GM12875 (cell line): ENCODE measurements at regions not wholly inside any gene's neighbourhood (a gene's known extent, or its start where the extent isn't known, plus 50 kb on each side); places are given as distances from the start of the nearest gene placed in this dataset.

Experiments used
- H3K4me3 ChIP-seq: one replicate; pipeline ENCODE4 v1.5.1; 2011; ENCODE audit warnings: low read depth, low read length, control low read depth
- TF ChIP-seq, protein P1 (sequence below): IDR thresholded peaks from 2 replicates; pipeline ENCODE4 v1.5.1; 2011; ENCODE audit warnings: low read depth, mild to moderate bottlenecking, control low read depth, inconsistent platforms, low read length, moderate library complexity, borderline replicate concordance; ENCODE audit not compliant: insufficient read depth

DNA sequence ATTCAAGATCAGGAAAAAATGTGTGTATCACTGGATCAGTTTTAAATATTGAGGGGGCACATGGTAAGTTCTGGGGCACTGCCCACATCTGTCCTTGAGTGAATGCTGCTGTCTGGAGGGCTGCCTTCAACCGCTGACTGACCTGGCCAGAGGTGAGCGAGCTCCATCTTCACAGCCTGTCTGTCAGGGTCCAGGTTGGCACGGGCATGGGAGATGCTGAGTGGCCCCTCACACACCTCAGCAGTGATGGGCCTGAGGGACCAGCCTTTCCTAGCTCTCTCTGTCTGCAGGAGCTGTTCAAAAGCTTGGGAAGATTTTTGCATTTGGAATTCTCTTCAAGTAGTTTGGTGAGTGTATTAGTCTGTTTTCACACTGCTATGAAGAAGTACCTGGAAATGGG, 114.8 kb upstream of the ALKAL2 start:
- no peak overlapping the region for H3K4me3 ChIP-seq
- TF ChIP-seq, protein P1, sequence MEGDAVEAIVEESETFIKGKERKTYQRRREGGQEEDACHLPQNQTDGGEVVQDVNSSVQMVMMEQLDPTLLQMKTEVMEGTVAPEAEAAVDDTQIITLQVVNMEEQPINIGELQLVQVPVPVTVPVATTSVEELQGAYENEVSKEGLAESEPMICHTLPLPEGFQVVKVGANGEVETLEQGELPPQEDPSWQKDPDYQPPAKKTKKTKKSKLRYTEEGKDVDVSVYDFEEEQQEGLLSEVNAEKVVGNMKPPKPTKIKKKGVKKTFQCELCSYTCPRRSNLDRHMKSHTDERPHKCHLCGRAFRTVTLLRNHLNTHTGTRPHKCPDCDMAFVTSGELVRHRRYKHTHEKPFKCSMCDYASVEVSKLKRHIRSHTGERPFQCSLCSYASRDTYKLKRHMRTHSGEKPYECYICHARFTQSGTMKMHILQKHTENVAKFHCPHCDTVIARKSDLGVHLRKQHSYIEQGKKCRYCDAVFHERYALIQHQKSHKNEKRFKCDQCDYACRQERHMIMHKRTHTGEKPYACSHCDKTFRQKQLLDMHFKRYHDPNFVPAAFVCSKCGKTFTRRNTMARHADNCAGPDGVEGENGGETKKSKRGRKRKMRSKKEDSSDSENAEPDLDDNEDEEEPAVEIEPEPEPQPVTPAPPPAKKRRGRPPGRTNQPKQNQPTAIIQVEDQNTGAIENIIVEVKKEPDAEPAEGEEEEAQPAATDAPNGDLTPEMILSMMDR, result no peak

- no peak overlapping the region for H3K4me3 ChIP-seq
- TF ChIP-seq, protein P1, result no peak
Measured at GRCh38 chr2:402206-402605, 114.3 kb upstream of the ALKAL2 start.

- TF ChIP-seq, protein P1, result no peak
- no peak overlapping the region for H3K4me3 ChIP-seq
Measured at GRCh38 chr2:401019-401679, 113.3 kb upstream of the ALKAL2 start.

GRCh38 chr2:397926-398325, 110.0 kb upstream of the ALKAL2 start:
- TF ChIP-seq, protein P1, result no peak
- H3K4me3 ChIP-seq, result no peak overlapping the region

DNA sequence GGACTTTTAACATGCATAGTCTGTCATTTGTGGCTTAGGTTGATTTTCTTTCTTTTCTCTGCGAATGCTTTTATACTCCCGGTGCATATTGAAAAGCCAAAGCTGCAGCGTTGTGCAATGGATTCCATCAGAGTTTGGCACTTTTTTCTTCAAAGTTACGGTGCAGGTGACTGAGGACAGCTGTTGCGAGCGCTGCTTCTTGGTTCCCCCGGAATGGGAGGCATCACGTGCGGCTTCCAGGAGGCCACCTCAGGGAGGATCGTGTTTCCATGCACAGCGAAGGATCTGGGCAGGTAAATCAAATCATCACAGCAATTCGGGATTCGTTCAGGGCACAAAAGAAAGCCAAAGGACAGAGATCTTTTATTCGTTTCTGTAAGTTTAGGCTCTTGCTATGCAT, 109.6 kb upstream of the ALKAL2 start:
- no peak overlapping the region for H3K4me3 ChIP-seq
- TF ChIP-seq, protein P1, result no peak

DNA sequence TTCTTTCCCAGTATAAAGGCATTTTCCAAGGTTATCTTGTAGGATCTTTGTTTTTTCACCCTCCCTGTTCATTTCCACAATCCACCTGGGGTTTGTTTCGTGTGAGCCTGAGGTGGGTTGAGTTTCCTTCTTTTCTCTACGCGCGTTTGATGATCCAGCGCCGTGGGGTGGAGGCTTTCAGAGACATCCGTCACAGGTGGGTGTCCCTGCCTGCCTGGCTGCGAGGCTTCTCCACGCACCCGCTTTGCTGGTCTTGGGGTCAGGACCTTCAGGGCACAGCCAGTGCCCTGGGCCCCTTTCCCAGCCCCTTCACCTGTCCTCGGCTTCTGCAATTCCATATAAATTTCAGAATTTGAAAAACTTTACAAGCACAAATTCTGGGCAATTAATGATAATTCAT, 109.0 kb upstream of the ALKAL2 start:
- no peak overlapping the region for H3K4me3 ChIP-seq
- TF ChIP-seq, protein P1, result no peak

DNA sequence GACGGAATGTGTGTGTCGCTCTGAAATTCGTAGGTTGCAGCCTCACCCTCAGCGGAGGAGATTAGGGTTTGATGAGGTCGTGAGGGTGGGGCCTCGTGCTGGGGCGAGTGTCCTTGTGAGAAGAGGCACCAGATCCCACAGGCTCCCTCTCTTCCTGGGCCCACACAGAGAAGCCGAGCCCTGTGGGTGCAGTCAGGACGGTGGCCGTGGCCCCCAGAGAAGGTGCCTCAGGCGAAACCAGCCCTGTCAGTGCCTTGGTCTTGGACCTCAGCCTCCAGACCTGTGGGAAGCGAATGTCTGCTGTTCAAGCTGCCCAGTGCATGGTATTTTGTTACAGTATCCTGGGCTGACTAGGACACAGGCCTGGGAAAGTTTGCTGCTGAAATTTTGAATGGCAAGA, 108.0 kb upstream of the ALKAL2 start:
- TF ChIP-seq, protein P1, result no peak
- no peak overlapping the region for H3K4me3 ChIP-seq
